GM12878 (cell line): ENCODE measurements at regions not wholly inside any gene's neighbourhood (a gene's known extent, or its start where the extent isn't known, plus 50 kb on each side); places are given as distances from the start of the nearest gene placed in this dataset.

ENCODE experiments used
- CBX3 ChIP-seq: fragments of 200-600 bp; sonication (generic); IDR thresholded peaks from 2 replicates; pipeline ENCODE4 v1.6.1; 2016; ENCODE audit warnings: low read depth, borderline replicate concordance
- RAD21 ChIP-seq: IDR thresholded peaks from 2 replicates; pipeline ENCODE4 v1.6.1; 2011; ENCODE audit warnings: mild to moderate bottlenecking, low read depth, low read length, moderate library complexity; ENCODE audit not compliant: insufficient read depth
- SIN3A ChIP-seq: IDR thresholded peaks from 2 replicates; pipeline ENCODE4 v1.6.1; 2012; ENCODE audit warnings: low read depth, low read length, improper control_type of control experiment
- SP1 ChIP-seq: IDR thresholded peaks from one replicate; pipeline ENCODE4 v1.6.1; 2011; ENCODE audit warnings: low read depth, low read length
- STAT1 ChIP-seq: fragments of 450-650 bp; conservative IDR thresholded peaks from 2 replicates; pipeline ENCODE4 v1.6.1; 2014; ENCODE audit warnings: antibody characterized with exemption, mild to moderate bottlenecking
- TCF3 ChIP-seq: IDR thresholded peaks from 2 replicates; pipeline ENCODE4 v1.6.1; 2012; ENCODE audit warnings: low read depth, mild to moderate bottlenecking, low read length, borderline replicate concordance; ENCODE audit not compliant: insufficient read depth
- ZBTB4 ChIP-seq: fragments of 450-650 bp; formaldehyde crosslinking; IDR thresholded peaks from 2 replicates; pipeline ENCODE4 v1.4.0; 2022; ENCODE audit warnings: mild to moderate bottlenecking, moderate library complexity
- TF ChIP-seq, protein P1 (sequence below): fragments of 450-650 bp; IDR thresholded peaks from 2 replicates; pipeline ENCODE4 v1.6.1; 2016; ENCODE audit warnings: mild to moderate bottlenecking, moderate library complexity, borderline replicate concordance
- TF ChIP-seq, protein P2 (sequence below), 3 experiments: IDR thresholded peaks in 2 of 3; conservative IDR thresholded peaks in 1 of 3; 2 replicates each; pipeline ENCODE4 v1.5.1; 2011; ENCODE audit warnings: low read depth in 3 of 3, low read length in 3 of 3, mild to moderate bottlenecking in 3 of 3, control low read depth in 2 of 3, moderate library complexity in 2 of 3, inconsistent platforms in 1 of 3, mixed read lengths in 1 of 3; ENCODE audit not compliant: control insufficient read depth in 2 of 3, insufficient read depth in 1 of 3; ENCODE audit errors: extremely low read depth in 1 of 3

GRCh38 chr6:10268611-10269310 is 146.1 kb downstream of the TFAP2A start (continued):
- TF ChIP-seq, protein P1, sequence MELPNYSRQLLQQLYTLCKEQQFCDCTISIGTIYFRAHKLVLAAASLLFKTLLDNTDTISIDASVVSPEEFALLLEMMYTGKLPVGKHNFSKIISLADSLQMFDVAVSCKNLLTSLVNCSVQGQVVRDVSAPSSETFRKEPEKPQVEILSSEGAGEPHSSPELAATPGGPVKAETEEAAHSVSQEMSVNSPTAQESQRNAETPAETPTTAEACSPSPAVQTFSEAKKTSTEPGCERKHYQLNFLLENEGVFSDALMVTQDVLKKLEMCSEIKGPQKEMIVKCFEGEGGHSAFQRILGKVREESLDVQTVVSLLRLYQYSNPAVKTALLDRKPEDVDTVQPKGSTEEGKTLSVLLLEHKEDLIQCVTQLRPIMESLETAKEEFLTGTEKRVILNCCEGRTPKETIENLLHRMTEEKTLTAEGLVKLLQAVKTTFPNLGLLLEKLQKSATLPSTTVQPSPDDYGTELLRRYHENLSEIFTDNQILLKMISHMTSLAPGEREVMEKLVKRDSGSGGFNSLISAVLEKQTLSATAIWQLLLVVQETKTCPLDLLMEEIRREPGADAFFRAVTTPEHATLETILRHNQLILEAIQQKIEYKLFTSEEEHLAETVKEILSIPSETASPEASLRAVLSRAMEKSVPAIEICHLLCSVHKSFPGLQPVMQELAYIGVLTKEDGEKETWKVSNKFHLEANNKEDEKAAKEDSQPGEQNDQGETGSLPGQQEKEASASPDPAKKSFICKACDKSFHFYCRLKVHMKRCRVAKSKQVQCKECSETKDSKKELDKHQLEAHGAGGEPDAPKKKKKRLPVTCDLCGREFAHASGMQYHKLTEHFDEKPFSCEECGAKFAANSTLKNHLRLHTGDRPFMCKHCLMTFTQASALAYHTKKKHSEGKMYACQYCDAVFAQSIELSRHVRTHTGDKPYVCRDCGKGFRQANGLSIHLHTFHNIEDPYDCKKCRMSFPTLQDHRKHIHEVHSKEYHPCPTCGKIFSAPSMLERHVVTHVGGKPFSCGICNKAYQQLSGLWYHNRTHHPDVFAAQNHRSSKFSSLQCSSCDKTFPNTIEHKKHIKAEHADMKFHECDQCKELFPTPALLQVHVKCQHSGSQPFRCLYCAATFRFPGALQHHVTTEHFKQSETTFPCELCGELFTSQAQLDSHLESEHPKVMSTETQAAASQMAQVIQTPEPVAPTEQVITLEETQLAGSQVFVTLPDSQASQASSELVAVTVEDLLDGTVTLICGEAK = no peak
- TF ChIP-seq TCF3 = no peak
- TF ChIP-seq STAT1 = no peak
- TF ChIP-seq RAD21 = no peak
- TF ChIP-seq SIN3A = no peak
- no peak for TF ChIP-seq CBX3
- TF ChIP-seq, protein P2, sequence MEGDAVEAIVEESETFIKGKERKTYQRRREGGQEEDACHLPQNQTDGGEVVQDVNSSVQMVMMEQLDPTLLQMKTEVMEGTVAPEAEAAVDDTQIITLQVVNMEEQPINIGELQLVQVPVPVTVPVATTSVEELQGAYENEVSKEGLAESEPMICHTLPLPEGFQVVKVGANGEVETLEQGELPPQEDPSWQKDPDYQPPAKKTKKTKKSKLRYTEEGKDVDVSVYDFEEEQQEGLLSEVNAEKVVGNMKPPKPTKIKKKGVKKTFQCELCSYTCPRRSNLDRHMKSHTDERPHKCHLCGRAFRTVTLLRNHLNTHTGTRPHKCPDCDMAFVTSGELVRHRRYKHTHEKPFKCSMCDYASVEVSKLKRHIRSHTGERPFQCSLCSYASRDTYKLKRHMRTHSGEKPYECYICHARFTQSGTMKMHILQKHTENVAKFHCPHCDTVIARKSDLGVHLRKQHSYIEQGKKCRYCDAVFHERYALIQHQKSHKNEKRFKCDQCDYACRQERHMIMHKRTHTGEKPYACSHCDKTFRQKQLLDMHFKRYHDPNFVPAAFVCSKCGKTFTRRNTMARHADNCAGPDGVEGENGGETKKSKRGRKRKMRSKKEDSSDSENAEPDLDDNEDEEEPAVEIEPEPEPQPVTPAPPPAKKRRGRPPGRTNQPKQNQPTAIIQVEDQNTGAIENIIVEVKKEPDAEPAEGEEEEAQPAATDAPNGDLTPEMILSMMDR (IDR thresholded peaks at IDR 0.05 in 2 of 3, conservative IDR thresholded peaks at IDR 0.05 in 1 of 3; ENCODE audit: control insufficient read depth in 2 of 3, extremely low read depth in 1 of 3, insufficient read depth in 1 of 3, low read depth in 3 of 3, low read length in 3 of 3) = no peak
- no peak for TF ChIP-seq SP1
- TF ChIP-seq ZBTB4 = no peak
